Pulmonary artery endothelial cell (primary cell): ENCODE measurements at regions not wholly inside any gene's neighbourhood (a gene's known extent, or its start where the extent isn't known, plus 50 kb on each side); places are given as distances from the start of the nearest gene placed in this dataset.

Experiments used
- DNase-seq: peaks from one replicate; pipeline ENCODE4 v3.0.0-alpha.2; 2011; ENCODE audit warnings: low read depth, low spot score

- no peak for DNase-seq
These were observed 343.0 kb downstream of the BMP4 start for GRCh38 chr14:53613404-53614253.

- no peak for DNase-seq
These were observed 345.7 kb downstream of the BMP4 start for GRCh38 chr14:53610947-53611346.

DNA sequence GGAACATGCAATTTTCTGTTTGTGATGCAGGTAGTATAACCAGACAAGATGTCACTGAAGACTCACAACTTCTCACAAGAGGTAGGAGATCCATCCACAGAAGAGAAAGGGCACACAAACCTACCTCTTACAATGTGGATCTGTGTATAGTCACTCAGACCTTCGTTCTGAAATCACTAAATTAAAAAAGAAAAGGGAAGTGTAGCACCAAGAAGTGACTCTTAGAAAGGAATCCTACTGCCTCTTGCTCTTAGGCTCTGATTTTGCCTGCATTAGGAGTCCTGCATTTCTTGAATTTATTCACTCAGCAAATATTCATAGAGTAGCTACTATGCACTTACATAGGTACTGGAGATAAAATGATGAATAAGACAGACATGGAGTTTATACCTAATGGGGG is 347.6 kb downstream of the BMP4 start:
- no peak for DNase-seq

- no peak for DNase-seq
These were observed 348.3 kb downstream of the BMP4 start for GRCh38 chr14:53608369-53608768.

DNA sequence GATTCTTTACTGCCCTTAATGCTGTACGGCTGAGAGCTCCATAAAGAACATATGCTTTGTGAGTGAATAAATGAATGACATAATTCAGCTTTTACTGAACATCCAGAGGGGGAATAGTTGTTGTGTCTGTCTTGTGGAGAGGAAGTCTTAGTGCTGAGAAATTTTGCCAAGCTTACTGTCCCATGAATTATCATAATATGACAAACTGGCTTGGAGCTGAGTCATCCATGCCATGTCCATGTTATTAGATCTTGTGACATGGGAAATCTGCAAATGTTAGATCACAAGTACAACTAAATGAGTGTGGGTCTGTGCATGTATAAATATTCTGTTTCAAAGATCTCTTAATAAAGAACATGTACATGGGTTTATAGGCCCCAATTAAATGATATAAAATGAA is 350.4 kb downstream of the BMP4 start:
- DNase-seq, result no peak

- DNase-seq, result no peak
These were observed 351.1 kb downstream of the BMP4 start for GRCh38 chr14:53605562-53605961.

DNA sequence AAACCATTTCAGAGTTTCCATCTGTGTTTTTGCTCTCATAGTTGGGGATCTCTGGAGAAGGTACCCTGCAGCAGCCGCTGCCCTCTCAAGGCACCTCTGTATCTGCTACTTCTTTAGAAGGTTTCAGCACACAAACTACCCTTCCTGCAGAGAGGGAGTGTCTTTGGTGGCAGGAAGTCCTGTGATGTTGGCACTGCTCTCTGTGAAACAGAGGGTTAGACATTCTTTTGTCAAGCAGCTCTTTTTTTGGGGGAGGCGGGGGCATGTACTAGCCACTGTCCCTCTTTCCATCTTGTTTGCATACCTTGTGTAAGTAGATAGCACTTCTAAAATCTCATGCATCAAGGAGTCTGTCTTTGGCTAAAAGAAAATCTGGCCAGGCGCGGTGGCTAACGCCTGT is 352.6 kb downstream of the BMP4 start:
- no peak for DNase-seq

DNA sequence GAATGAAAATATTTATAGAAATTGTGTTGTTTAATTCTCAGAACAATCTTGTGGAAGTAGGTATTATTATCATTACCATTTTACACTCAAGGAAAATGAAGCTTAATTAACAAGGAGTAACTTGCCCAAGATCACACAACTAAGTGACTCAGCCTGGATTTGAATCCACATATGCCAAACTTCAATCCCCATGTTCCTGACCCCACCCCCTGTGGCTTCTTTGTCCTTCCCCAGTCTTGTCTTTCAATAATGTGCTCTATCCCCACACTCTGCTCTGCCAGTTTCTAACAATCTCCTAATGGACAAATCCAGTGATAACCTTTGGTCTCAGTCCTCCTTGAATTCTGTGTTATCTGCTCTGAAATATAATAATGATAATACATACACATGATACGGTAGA is 355.2 kb downstream of the BMP4 start:
- DNase-seq, result no peak

DNA sequence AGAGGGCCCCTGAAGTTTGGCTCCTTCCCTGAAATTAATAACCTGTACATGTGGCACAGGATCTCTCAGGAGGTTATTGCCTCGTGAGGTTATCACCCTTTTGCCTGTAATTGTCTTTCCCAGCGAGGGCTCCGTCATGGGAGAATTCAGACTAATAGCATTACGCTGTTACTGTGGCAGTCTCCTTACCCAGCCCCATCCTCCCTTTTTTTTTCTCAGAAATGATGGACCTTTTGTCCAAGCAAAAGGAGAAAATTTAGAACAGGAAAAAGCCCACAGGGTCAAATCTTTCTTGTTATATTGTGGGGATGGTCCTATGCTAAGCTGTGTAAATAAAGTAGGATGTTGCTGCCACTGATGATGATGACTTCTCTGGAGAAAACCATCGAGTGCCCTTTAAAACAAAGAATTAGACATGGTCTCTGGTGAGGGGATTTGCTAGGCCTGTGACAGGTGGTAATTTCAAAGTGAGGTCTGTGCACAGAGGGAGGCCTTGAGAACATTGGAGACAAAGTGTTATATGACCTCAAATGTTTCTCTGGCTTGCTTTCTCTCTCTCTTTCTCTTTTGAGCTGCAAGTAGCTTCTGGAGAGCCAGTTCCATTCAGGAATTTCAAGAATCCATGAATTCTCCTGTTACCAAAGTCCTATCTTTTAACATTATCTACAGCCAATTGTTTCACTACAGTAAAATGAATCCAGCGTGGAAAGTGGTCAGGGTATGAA is 357.2 kb downstream of the BMP4 start:
- DNase-seq, result no peak

DNA sequence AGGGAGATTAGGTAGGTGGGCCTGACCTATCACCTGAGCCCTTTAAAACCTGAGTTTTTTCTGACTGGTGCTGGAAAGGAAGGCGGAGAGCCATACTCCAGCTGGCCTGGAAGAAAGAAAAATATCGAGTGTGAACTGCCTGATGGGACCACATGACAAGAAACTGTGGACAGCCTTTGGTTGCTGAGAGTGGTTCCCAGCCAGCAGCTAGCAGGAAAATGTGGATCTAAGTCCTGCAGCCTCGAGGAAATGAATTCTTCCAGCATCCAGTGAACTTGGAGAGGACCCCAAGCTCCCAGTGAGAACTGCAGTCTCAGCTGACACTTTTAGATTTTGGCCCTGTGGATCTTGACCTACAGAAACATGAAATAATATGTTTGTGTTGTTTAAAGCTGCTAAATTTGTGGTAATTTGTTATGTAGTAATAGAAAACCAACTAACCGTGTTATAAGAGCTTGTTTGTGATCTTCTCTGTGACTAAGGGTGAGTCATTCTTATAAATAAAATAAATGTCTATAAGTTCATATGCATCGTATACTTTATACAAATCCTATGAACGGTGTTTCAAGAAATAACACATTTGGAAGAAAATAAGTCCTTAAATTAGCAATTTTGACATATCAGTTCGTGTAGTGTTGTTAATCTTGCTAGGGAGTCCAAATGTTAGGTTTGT is 359.6 kb downstream of the BMP4 start:
- no peak for DNase-seq

GRCh38 chr14:53591816-53592215 is 364.8 kb downstream of the BMP4 start:
- DNase-seq, result no peak

- no peak for DNase-seq
These were observed 375.1 kb downstream of the BMP4 start for GRCh38 chr14:53581504-53581903.

DNA sequence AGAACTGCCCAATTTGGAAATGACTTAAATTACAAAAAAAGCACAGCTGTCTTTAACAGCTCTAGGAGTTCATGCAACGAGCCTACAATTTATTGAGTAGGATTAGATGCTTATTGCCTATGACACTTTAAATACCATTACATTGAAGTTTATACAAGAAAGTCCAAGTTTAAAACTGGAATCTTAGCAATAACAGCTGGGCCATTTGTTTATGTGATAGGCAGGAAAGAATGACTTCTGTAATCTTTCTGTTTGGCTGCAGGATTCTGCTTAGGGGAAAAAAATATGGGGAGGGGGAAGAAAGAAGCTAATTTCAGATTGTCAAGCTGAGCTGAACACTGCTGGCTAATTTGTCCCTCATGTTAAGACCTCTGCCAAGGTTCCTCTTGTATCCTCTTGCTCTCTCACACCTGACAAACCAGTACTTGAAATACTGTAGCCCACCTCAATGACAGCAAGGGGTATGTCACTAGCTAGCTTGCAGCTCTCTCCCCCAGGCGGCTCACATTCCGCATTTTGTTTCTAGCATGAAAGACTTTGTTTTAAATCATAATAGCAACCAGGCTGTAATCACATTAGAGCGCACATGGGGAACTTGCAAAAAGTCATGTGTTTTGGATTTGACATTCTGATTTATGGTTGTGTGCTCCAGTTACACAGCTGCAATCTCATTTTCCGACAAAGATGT is 384.8 kb downstream of the BMP4 start:
- DNase-seq, result no peak

- no peak for DNase-seq
These were observed 385.9 kb downstream of the BMP4 start for GRCh38 chr14:53570411-53571387.

- no peak for DNase-seq
These were observed 387.2 kb downstream of the BMP4 start for GRCh38 chr14:53569446-53569845.

DNA sequence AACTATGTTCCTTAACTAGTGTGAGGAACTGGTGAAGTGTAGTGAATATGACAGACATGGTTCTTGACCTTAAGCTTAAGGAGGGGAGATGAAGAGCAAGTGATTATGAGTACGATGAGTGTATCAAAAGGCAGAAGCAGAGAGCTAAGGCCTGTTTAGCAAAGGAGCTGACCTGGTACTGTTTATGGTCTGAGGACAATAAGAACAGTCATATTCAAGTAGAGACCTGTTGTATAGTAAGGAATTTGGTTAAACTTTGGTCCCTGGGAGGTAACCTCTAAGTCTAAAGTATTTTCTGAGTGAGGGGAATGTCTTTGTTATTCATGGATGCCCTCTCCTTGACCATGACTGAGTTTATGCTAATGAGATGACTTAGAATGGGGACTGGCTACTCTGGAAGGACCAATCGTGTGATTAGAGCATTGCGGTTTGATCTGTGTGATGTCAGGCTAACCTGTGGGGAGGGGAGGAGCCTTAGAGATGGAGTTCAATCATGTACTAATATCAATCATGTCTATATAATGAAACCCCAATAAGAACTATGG is 389.3 kb downstream of the BMP4 start:
- no peak for DNase-seq

GRCh38 chr14:53564870-53565269 is 391.8 kb downstream of the BMP4 start:
- no peak for DNase-seq

GRCh38 chr14:53563628-53564027 is 393.0 kb downstream of the BMP4 start:
- DNase-seq, result no peak

GRCh38 chr14:53553221-53553620 is 400.1 kb upstream of the DDHD1 start:
- DNase-seq, result no peak

DNA sequence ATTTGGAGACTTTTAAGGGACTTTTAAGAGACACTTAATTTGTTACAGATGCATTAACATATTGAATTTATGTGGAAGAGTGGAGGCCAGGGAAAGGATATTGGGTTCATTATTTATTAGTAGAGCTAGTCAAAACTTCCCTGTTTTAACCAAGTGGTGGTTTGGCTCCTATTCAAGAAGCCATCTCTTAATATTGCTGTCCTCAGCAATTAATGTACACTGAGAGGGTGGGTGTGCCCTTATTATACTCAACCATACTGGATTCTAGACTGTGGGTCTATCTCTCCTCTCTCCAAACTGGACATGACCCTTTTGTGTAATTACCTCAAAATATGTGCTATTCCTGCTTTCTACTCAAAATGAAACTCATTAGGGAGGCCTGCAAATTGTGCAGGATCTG is 398.7 kb upstream of the DDHD1 start:
- DNase-seq, result no peak
